ENCODE measurements at regions not wholly inside any gene's neighbourhood (a gene's known extent, or its start where the extent isn't known, plus 50 kb on each side); places are given as distances from the start of the nearest gene placed in this dataset.
A peak's percentile ranks its signal among the peaks of the same experiment; 100 is the strongest.

GRCh38 chr3:178131801-178132200, 404.4 kb upstream of the KCNMB2 start:
- Histone ChIP-seq H3K27me3 (ENCODE audit: insufficient read depth, low read length) (no peaks in the 10 kb centered on the region), H2AFZ (ENCODE audit: low read length) (no peak overlapping the region), H3K27ac (ENCODE audit: low read depth, low read length) (no peak overlapping the region), H3K36me3 (ENCODE audit: insufficient read depth, low read length) (no peaks in the 10 kb centered on the region), H3K4me3 (ENCODE audit: insufficient read depth, low read length) (no peak overlapping the region), H4K20me1 (ENCODE audit: insufficient read depth, low read length) (no peaks in the 10 kb centered on the region), H3K79me2 (ENCODE audit: insufficient read depth, low read length) (no peaks in the 10 kb centered on the region), H3K9me3 (ENCODE audit: low read depth, low read length) (no peaks in the 10 kb centered on the region), H3K4me1 (ENCODE audit: insufficient read depth, low read length) (no peaks in the 10 kb centered on the region), H3K4me2 (ENCODE audit: insufficient read depth, low read length) (no peak overlapping the region)
- TF ChIP-seq CTCF (IDR thresholded peaks at IDR 0.05; ENCODE audit: extremely low read depth, low read depth, low read length) = no peak
- no peak for DNase-seq (ENCODE audit: insufficient read length, low spot score, missing footprints)

- DNase-seq (ENCODE audit: insufficient read length, low spot score, missing footprints) = no peak
- H3K4me3 ChIP-seq (ENCODE audit: insufficient read depth, low read length) = no peak overlapping the region
- no peak for TF ChIP-seq CTCF (IDR thresholded peaks at IDR 0.05; ENCODE audit: extremely low read depth, low read depth, low read length)
- H3K36me3 ChIP-seq (ENCODE audit: insufficient read depth, low read length) = no peaks in the 10 kb centered on the region
- H3K4me1 ChIP-seq (ENCODE audit: insufficient read depth, low read length) = peaks cover 3% of the 10 kb centered on the region
- no peaks in the 10 kb centered on the region for H3K79me2 ChIP-seq (ENCODE audit: insufficient read depth, low read length)
- H2AFZ ChIP-seq (ENCODE audit: low read length) = peak overlapping the region; percentile 49
- no peaks in the 10 kb centered on the region for H4K20me1 ChIP-seq (ENCODE audit: insufficient read depth, low read length)
- no peak overlapping the region for H3K4me2 ChIP-seq (ENCODE audit: insufficient read depth, low read length)
- H3K9me3 ChIP-seq (ENCODE audit: low read depth, low read length) = no peaks in the 10 kb centered on the region
- no peak overlapping the region for H3K27ac ChIP-seq (ENCODE audit: low read depth, low read length)
- H3K27me3 ChIP-seq (ENCODE audit: insufficient read depth, low read length) = no peaks in the 10 kb centered on the region
Measured at GRCh38 chr3:178137206-178137605, 399.0 kb upstream of the KCNMB2 start.

- Histone ChIP-seq H3K4me1 (ENCODE audit: insufficient read depth, low read length) (peaks cover 3% of the 10 kb centered on the region), H2AFZ (ENCODE audit: low read length) (no peak overlapping the region), H3K79me2 (ENCODE audit: insufficient read depth, low read length) (no peaks in the 10 kb centered on the region), H3K27ac (ENCODE audit: low read depth, low read length) (no peak overlapping the region), H3K4me3 (ENCODE audit: insufficient read depth, low read length) (no peak overlapping the region), H4K20me1 (ENCODE audit: insufficient read depth, low read length) (no peaks in the 10 kb centered on the region), H3K36me3 (ENCODE audit: insufficient read depth, low read length) (no peaks in the 10 kb centered on the region), H3K9me3 (ENCODE audit: low read depth, low read length) (no peaks in the 10 kb centered on the region), H3K4me2 (ENCODE audit: insufficient read depth, low read length) (no peak overlapping the region), H3K27me3 (ENCODE audit: insufficient read depth, low read length) (no peaks in the 10 kb centered on the region)
- no peak for TF ChIP-seq CTCF (IDR thresholded peaks at IDR 0.05; ENCODE audit: extremely low read depth, low read depth, low read length)
- no peak for DNase-seq (ENCODE audit: insufficient read length, low spot score, missing footprints)
Measured at GRCh38 chr3:178137831-178138230, 398.4 kb upstream of the KCNMB2 start.

GRCh38 chr3:178139116-178139515, 397.1 kb upstream of the KCNMB2 start:
- Histone ChIP-seq H3K79me2 (ENCODE audit: insufficient read depth, low read length) (no peaks in the 10 kb centered on the region), H3K27me3 (ENCODE audit: insufficient read depth, low read length) (no peaks in the 10 kb centered on the region), H3K36me3 (ENCODE audit: insufficient read depth, low read length) (no peaks in the 10 kb centered on the region), H3K9me3 (ENCODE audit: low read depth, low read length) (no peaks in the 10 kb centered on the region), H2AFZ (ENCODE audit: low read length) (no peak overlapping the region), H3K27ac (ENCODE audit: low read depth, low read length) (no peak overlapping the region), H3K4me1 (ENCODE audit: insufficient read depth, low read length) (peaks cover 3% of the 10 kb centered on the region), H3K4me3 (ENCODE audit: insufficient read depth, low read length) (no peak overlapping the region), H3K4me2 (ENCODE audit: insufficient read depth, low read length) (no peak overlapping the region), H4K20me1 (ENCODE audit: insufficient read depth, low read length) (no peaks in the 10 kb centered on the region)
- no peak for TF ChIP-seq CTCF (IDR thresholded peaks at IDR 0.05; ENCODE audit: extremely low read depth, low read depth, low read length)
- DNase-seq (ENCODE audit: insufficient read length, low spot score, missing footprints) = no peak

Measured in osteoblast (primary cell).